ENCODE measurements at regions not wholly inside any gene's neighbourhood (a gene's known extent, or its start where the extent isn't known, plus 50 kb on each side); places are given as distances from the start of the nearest gene placed in this dataset.

GRCh38 chr3:21142949-21143348 lies 608.1 kb downstream of the ZNF385D start:
- no peak for DNase-seq (ENCODE audit: low read depth in 1 of 2, low spot score in 1 of 2)

GRCh38 chr3:21142031-21142430 lies 609.0 kb downstream of the ZNF385D start:
- no peak for DNase-seq (ENCODE audit: low read depth in 1 of 2, low spot score in 1 of 2)

- DNase-seq (ENCODE audit: low read depth in 1 of 2, low spot score in 1 of 2), result no peak
Measured at GRCh38 chr3:21140785-21141184, 610.2 kb downstream of the ZNF385D start.

- no peak for DNase-seq (ENCODE audit: low read depth in 1 of 2, low spot score in 1 of 2)
Measured at GRCh38 chr3:21138085-21138484, 612.9 kb downstream of the ZNF385D start.

- no peak for DNase-seq (ENCODE audit: low read depth in 1 of 2, low spot score in 1 of 2)
Measured at GRCh38 chr3:21132896-21133295, 618.1 kb downstream of the ZNF385D start.

GRCh38 chr3:21120826-21121225 lies 630.2 kb downstream of the ZNF385D start:
- DNase-seq (ENCODE audit: low read depth in 1 of 2, low spot score in 1 of 2), result no peak

- DNase-seq (ENCODE audit: low read depth in 1 of 2, low spot score in 1 of 2), result no peak
Measured at GRCh38 chr3:21117370-21117769, 633.6 kb downstream of the ZNF385D start.

GRCh38 chr3:21109056-21109455 lies 642.0 kb downstream of the ZNF385D start:
- DNase-seq (ENCODE audit: low read depth in 1 of 2, low spot score in 1 of 2), result no peak

GRCh38 chr3:21105784-21106183 lies 645.2 kb downstream of the ZNF385D start:
- DNase-seq (ENCODE audit: low read depth in 1 of 2, low spot score in 1 of 2), result no peak

GRCh38 chr3:21100656-21101359 lies 650.2 kb downstream of the ZNF385D start:
- DNase-seq (ENCODE audit: low read depth in 1 of 2, low spot score in 1 of 2), result no peak

GRCh38 chr3:21094686-21095085 lies 656.3 kb downstream of the ZNF385D start:
- DNase-seq (ENCODE audit: low read depth in 1 of 2, low spot score in 1 of 2), result no peak

GRCh38 chr3:21073561-21073960 lies 677.4 kb downstream of the ZNF385D start:
- DNase-seq (ENCODE audit: low read depth in 1 of 2, low spot score in 1 of 2), result no peak

GRCh38 chr3:21067031-21067813 lies 683.8 kb downstream of the ZNF385D start:
- DNase-seq (ENCODE audit: low read depth in 1 of 2, low spot score in 1 of 2), result no peak

- DNase-seq (ENCODE audit: low read depth in 1 of 2, low spot score in 1 of 2), result no peak
Measured at GRCh38 chr3:21062831-21063294, 688.1 kb downstream of the ZNF385D start.

GRCh38 chr3:21059404-21059803 lies 691.6 kb downstream of the ZNF385D start:
- DNase-seq (ENCODE audit: low read depth in 1 of 2, low spot score in 1 of 2), result no peak

GRCh38 chr3:21056293-21056692 lies 694.7 kb downstream of the ZNF385D start:
- no peak for DNase-seq (ENCODE audit: low read depth in 1 of 2, low spot score in 1 of 2)

GRCh38 chr3:21055015-21055414 lies 696.0 kb downstream of the ZNF385D start:
- DNase-seq (ENCODE audit: low read depth in 1 of 2, low spot score in 1 of 2), result no peak

GRCh38 chr3:21054064-21054463 lies 696.9 kb downstream of the ZNF385D start:
- DNase-seq (ENCODE audit: low read depth in 1 of 2, low spot score in 1 of 2), result no peak

- DNase-seq (ENCODE audit: low read depth in 1 of 2, low spot score in 1 of 2), result no peak
Measured at GRCh38 chr3:21049334-21050062, 701.5 kb downstream of the ZNF385D start.

- no peak for DNase-seq (ENCODE audit: low read depth in 1 of 2, low spot score in 1 of 2)
Measured at GRCh38 chr3:21043139-21043538, 707.9 kb downstream of the ZNF385D start.

- DNase-seq (ENCODE audit: low read depth in 1 of 2, low spot score in 1 of 2), result no peak
Measured at GRCh38 chr3:21042184-21042583, 708.8 kb downstream of the ZNF385D start.

- DNase-seq (ENCODE audit: low read depth in 1 of 2, low spot score in 1 of 2), result no peak
Measured at GRCh38 chr3:21041621-21042020, 709.4 kb downstream of the ZNF385D start.
